Gastroesophageal sphincter (tissue), 4 donors: ENCODE measurements at regions not wholly inside any gene's neighbourhood (a gene's known extent, or its start where the extent isn't known, plus 50 kb on each side); places are given as distances from the start of the nearest gene placed in this dataset.

ENCODE experiments used
- ATAC-seq: fragments of 150-250 bp; one replicate; pipeline ENCODE4 v1.9.1; 2016; ENCODE audit warnings: mild to moderate bottlenecking, moderate library complexity
- H3K27ac ChIP-seq, 4 donors: fragments of 200-600 bp; sonication (generic) in 3 of 4; 1 replicate in 3 of 4; 2 replicates in 1 of 4; pipeline ENCODE4 v1.5.1; 2016 to 2019
- H3K27me3 ChIP-seq: fragments of 200-600 bp; sonication (generic); one replicate; pipeline ENCODE4 v1.5.1; 2019
- H3K36me3 ChIP-seq, 2 donors: fragments of 200-600 bp; sonication (generic); one replicate each; pipeline ENCODE4 v1.5.1; 2019; ENCODE audit warnings: control low read depth in 1 of 2
- H3K4me1 ChIP-seq, 3 donors: fragments of 200-600 bp; sonication (generic); 1 replicate in 2 of 3; 2 replicates in 1 of 3; pipeline ENCODE4 v1.5.1; 2016 to 2019; ENCODE audit warnings: control low read depth in 2 of 3
- H3K4me3 ChIP-seq, 2 donors: fragments of 200-600 bp; sonication (generic); one replicate each; pipeline ENCODE4 v1.5.1; 2019; ENCODE audit warnings: mild to moderate bottlenecking in 1 of 2, moderate library complexity in 1 of 2
- H3K9me3 ChIP-seq, 3 donors: fragments of 200-600 bp; sonication (generic); one replicate each; pipeline ENCODE4 v1.5.1; 2017 to 2019; ENCODE audit warnings: control low read depth in 2 of 3
- CTCF ChIP-seq, 4 experiments: fragments of 200-600 bp in 2 of 4; fragments of 450-650 bp in 2 of 4; sonication (generic) in 1 of 4; IDR thresholded peaks; one replicate each; pipeline ENCODE4 v1.5.1; 2017 to 2019; ENCODE audit warnings: antibody characterized with exemption in 4 of 4, mild to moderate bottlenecking in 2 of 4, moderate library complexity in 2 of 4
- EP300 ChIP-seq: sonication (generic); formaldehyde crosslinking; IDR thresholded peaks from one replicate; pipeline ENCODE4 v1.6.1; 2017; ENCODE audit warnings: antibody characterized with exemption, mild to moderate bottlenecking
- POLR2A ChIP-seq, 2 donors: fragments of 450-650 bp; IDR thresholded peaks; one replicate each; pipeline ENCODE4 v1.6.1; 2017; ENCODE audit warnings: antibody characterized with exemption in 2 of 2, mild to moderate bottlenecking in 2 of 2, moderate library complexity in 1 of 2
- POLR2AphosphoS5 ChIP-seq: sonication (generic); formaldehyde crosslinking; IDR thresholded peaks from one replicate; pipeline ENCODE4 v1.6.1; 2017; ENCODE audit warnings: antibody characterized with exemption
- whole genome bisulfite sequencing, 2 donors: methylation state at CpG; one replicate each; pipeline ENCODE4 v1.1.5; 2018; ENCODE audit warnings: low coverage in 1 of 2; 5-methylcytosine and 5-hydroxymethylcytosine counted together

GRCh38 chr18:41587976-41588375 lies 367.1 kb upstream of the PIK3C3 start:
- no peaks in the 10 kb centered on the region for H3K4me1 ChIP-seq
- no peak for ATAC-seq
- H3K4me3 ChIP-seq, result no peak overlapping the region
- no peaks in the 10 kb centered on the region for H3K9me3 ChIP-seq
- H3K36me3 ChIP-seq, result no peaks in the 10 kb centered on the region
- WGBS, 2 donors, result 44 to 80% methylated on average over 1 of the region's 1 CpG
- no peak for TF ChIP-seq EP300
- no peak for TF ChIP-seq CTCF (IDR thresholded peaks at IDR 0.05)
- TF ChIP-seq POLR2A (IDR thresholded peaks at IDR 0.05), result no peak
- no peak for TF ChIP-seq POLR2AphosphoS5
- no peaks in the 10 kb centered on the region for H3K27me3 ChIP-seq
- H3K27ac ChIP-seq, result no peak overlapping the region

GRCh38 chr18:41585512-41585911 lies 369.5 kb upstream of the PIK3C3 start:
- TF ChIP-seq POLR2A (IDR thresholded peaks at IDR 0.05), result no peak
- TF ChIP-seq EP300, result no peak
- no peak for TF ChIP-seq CTCF (IDR thresholded peaks at IDR 0.05)
- H3K4me3 ChIP-seq, result no peak overlapping the region
- H3K36me3 ChIP-seq, result no peaks in the 10 kb centered on the region
- no peaks in the 10 kb centered on the region for H3K4me1 ChIP-seq
- H3K27ac ChIP-seq, result no peak overlapping the region
- H3K27me3 ChIP-seq, result no peaks in the 10 kb centered on the region
- H3K9me3 ChIP-seq, result no peaks in the 10 kb centered on the region
- WGBS, 2 donors, result 100% methylated on average over 1 of the region's 2 CpGs; no CpG with 5 or more reads in 1 of the 2 donors
- ATAC-seq, result no peak

- H3K9me3 ChIP-seq, result no peaks in the 10 kb centered on the region
- no peaks in the 10 kb centered on the region for H3K36me3 ChIP-seq
- H3K27ac ChIP-seq, result no peak overlapping the region
- H3K27me3 ChIP-seq, result no peaks in the 10 kb centered on the region
- 17 to 27% methylated on average over 1 of the region's 1 CpG for WGBS, 2 donors
- ATAC-seq, result no peak
- TF ChIP-seq POLR2AphosphoS5 (no peak), POLR2A (IDR thresholded peaks at IDR 0.05) (no peak), EP300 (no peak), CTCF (IDR thresholded peaks at IDR 0.05) (no peak)
- H3K4me1 ChIP-seq, result no peaks in the 10 kb centered on the region
- H3K4me3 ChIP-seq, result no peak overlapping the region
These were observed 375.8 kb upstream of the PIK3C3 start for GRCh38 chr18:41579185-41579584.

GRCh38 chr18:41577529-41577928 lies 377.5 kb upstream of the PIK3C3 start:
- H3K4me3 ChIP-seq, result no peak overlapping the region
- no peak overlapping the region for H3K27ac ChIP-seq
- no peaks in the 10 kb centered on the region for H3K9me3 ChIP-seq
- ATAC-seq, result no peak
- no peaks in the 10 kb centered on the region for H3K4me1 ChIP-seq
- H3K27me3 ChIP-seq, result no peaks in the 10 kb centered on the region
- no peak for TF ChIP-seq POLR2A (IDR thresholded peaks at IDR 0.05)
- TF ChIP-seq EP300, result no peak
- TF ChIP-seq POLR2AphosphoS5, result no peak
- no peak for TF ChIP-seq CTCF (IDR thresholded peaks at IDR 0.05)
- no peaks in the 10 kb centered on the region for H3K36me3 ChIP-seq

- ATAC-seq, result no peak
- no peaks in the 10 kb centered on the region for H3K4me1 ChIP-seq
- H3K9me3 ChIP-seq, result no peaks in the 10 kb centered on the region
- H3K27me3 ChIP-seq, result no peaks in the 10 kb centered on the region
- 60 to 71% methylated on average over 3 of the region's 3 CpGs for WGBS, 2 donors
- no peak overlapping the region for H3K27ac ChIP-seq
- H3K4me3 ChIP-seq, result no peak overlapping the region
- no peak for TF ChIP-seq CTCF (IDR thresholded peaks at IDR 0.05)
- TF ChIP-seq EP300, result no peak
- no peak for TF ChIP-seq POLR2AphosphoS5
- TF ChIP-seq POLR2A (IDR thresholded peaks at IDR 0.05), result no peak
- H3K36me3 ChIP-seq, result no peaks in the 10 kb centered on the region
These were observed 378.4 kb upstream of the PIK3C3 start for GRCh38 chr18:41576643-41577042.
